Smooth muscle cell (in vitro differentiated cells): ENCODE measurements at regions not wholly inside any gene's neighbourhood (a gene's known extent, or its start where the extent isn't known, plus 50 kb on each side); places are given as distances from the start of the nearest gene placed in this dataset.

ENCODE experiments used
- DNase-seq: peaks from one replicate; lab custom pipeline; 2025; ENCODE audit not compliant: unreplicated experiment; lab: John Stamatoyannopoulos, UW
- H2AFZ ChIP-seq: fragments of 200-600 bp; sonication (generic); 2 replicates; pipeline ENCODE4 v1.6.0; 2016; ENCODE audit warnings: antibody characterized with exemption, low read depth, mild to moderate bottlenecking
- H3F3A ChIP-seq: fragments of 200-600 bp; sonication (generic); 2 replicates; pipeline ENCODE4 v1.6.0; 2017; ENCODE audit warnings: antibody characterized with exemption, low read depth
- H3K27ac ChIP-seq: fragments of 200-600 bp; sonication (generic); 2 replicates; pipeline ENCODE4 v1.5.1; 2016; ENCODE audit warnings: low read depth, mild to moderate bottlenecking
- H3K27me3 ChIP-seq: fragments of 200-600 bp; sonication (generic); 2 replicates; pipeline ENCODE4 v1.6.1; 2016; ENCODE audit warnings: low read depth, mild to moderate bottlenecking
- H3K36me3 ChIP-seq: fragments of 200-600 bp; sonication (generic); 2 replicates; pipeline ENCODE4 v1.5.1; 2016; ENCODE audit warnings: low read depth
- H3K4me1 ChIP-seq: fragments of 200-600 bp; sonication (generic); 2 replicates; pipeline ENCODE4 v1.5.1; 2016; ENCODE audit warnings: low read depth
- H3K4me2 ChIP-seq: fragments of 200-600 bp; sonication (generic); 2 replicates; pipeline ENCODE4 v1.6.0; 2016; ENCODE audit warnings: mild to moderate bottlenecking
- H3K4me3 ChIP-seq: fragments of 200-600 bp; sonication (generic); 2 replicates; pipeline ENCODE4 v1.5.1; 2016; ENCODE audit warnings: mild to moderate bottlenecking
- H3K79me2 ChIP-seq: fragments of 200-600 bp; sonication (generic); 2 replicates; pipeline ENCODE4 v1.6.0; 2016; ENCODE audit warnings: low read depth, mild to moderate bottlenecking
- H3K9ac ChIP-seq: fragments of 200-600 bp; sonication (generic); 2 replicates; pipeline ENCODE4 v1.6.0; 2016; ENCODE audit warnings: low read depth
- H3K9me3 ChIP-seq: fragments of 200-600 bp; sonication (generic); replicated peaks from 2 replicates; pipeline ENCODE4 v1.5.1; 2016; ENCODE audit warnings: low read depth
- H4K20me1 ChIP-seq: fragments of 200-600 bp; sonication (generic); 2 replicates; pipeline ENCODE4 v1.6.0; 2016; ENCODE audit warnings: low read depth
- WGBS: methylation state at CpG from one replicate; pipeline ENCODE4 v1.1.7; 2016; ENCODE audit warnings: low lambda C conversion rate; 5-methylcytosine and 5-hydroxymethylcytosine counted together
- TF ChIP-seq, protein P1 (sequence below): fragments of 200-600 bp; sonication (generic); IDR thresholded peaks from 2 replicates; pipeline ENCODE4 v1.5.1; 2017; ENCODE audit warnings: borderline replicate concordance, mild to moderate bottlenecking, antibody characterized with exemption; ENCODE audit not compliant: insufficient read depth, poor library complexity, severe bottlenecking

DNA sequence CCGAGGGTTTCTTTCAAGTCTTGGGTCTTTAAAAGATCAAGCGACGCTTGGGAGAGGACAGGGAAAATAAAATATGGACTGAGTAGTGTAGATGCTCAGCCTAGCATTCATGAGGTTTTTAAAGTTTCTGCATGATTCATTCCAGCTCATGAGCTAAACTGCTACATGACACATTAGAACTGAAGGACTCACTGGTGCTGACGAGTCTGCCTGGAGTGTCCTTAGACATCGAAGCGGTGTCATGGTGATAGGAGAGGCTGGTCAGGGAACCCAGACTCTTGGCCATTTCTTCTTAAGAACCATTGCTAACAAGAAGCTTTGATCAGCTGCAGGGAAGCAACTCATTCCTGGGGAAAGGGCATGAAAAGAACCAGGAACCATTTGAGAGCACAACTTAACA lies 158.6 kb downstream of the TRIML1 start:
- H3K27ac ChIP-seq, result peak overlapping the region; percentile 82

DNA sequence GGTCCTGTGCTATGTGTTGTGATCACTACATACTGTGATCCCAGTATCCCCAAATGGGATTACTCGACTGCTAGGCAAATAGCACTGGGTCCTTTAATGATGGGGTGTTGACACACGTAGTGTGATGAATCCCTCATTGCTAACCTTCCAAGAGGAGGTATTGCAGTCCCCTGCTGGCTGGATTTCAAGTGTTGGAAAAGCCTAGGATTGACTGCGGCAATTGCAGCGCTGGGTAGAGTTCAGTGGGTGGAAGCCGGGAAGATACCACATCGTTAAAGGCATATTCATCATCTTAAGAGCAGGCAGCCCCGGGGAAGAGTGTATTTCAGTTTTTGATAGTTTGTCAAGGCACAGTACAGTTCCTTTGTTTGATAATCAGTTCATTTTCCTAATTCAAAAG lies 159.9 kb downstream of the TRIML1 start:
- no peaks in the 10 kb centered on the region for H3K4me1 ChIP-seq
- peak overlapping the region; percentile 36 for H2AFZ ChIP-seq
- WGBS, result 39% methylated on average over 7 of the region's 7 CpGs
- TF ChIP-seq, protein P1, sequence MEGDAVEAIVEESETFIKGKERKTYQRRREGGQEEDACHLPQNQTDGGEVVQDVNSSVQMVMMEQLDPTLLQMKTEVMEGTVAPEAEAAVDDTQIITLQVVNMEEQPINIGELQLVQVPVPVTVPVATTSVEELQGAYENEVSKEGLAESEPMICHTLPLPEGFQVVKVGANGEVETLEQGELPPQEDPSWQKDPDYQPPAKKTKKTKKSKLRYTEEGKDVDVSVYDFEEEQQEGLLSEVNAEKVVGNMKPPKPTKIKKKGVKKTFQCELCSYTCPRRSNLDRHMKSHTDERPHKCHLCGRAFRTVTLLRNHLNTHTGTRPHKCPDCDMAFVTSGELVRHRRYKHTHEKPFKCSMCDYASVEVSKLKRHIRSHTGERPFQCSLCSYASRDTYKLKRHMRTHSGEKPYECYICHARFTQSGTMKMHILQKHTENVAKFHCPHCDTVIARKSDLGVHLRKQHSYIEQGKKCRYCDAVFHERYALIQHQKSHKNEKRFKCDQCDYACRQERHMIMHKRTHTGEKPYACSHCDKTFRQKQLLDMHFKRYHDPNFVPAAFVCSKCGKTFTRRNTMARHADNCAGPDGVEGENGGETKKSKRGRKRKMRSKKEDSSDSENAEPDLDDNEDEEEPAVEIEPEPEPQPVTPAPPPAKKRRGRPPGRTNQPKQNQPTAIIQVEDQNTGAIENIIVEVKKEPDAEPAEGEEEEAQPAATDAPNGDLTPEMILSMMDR, result no peak
- H3F3A ChIP-seq, result no peaks in the 10 kb centered on the region
- no peaks in the 10 kb centered on the region for H3K9me3 ChIP-seq
- H3K4me3 ChIP-seq, result no peak overlapping the region
- no peaks in the 10 kb centered on the region for H4K20me1 ChIP-seq
- no peaks in the 10 kb centered on the region for H3K36me3 ChIP-seq
- H3K79me2 ChIP-seq, result no peaks in the 10 kb centered on the region
- H3K27me3 ChIP-seq, result no peaks in the 10 kb centered on the region
- no peak overlapping the region for H3K9ac ChIP-seq
- H3K27ac ChIP-seq, result peak overlapping the region; percentile 46
- no peak for DNase-seq
- H3K4me2 ChIP-seq, result no peak overlapping the region

More for the DNA sequence above, 158.6 kb downstream of the TRIML1 start:
- Histone ChIP-seq H3K27me3 (no peaks in the 10 kb centered on the region), H2AFZ (no peak overlapping the region), H4K20me1 (no peaks in the 10 kb centered on the region), H3F3A (no peaks in the 10 kb centered on the region), H3K9me3 (no peaks in the 10 kb centered on the region), H3K4me1 (no peaks in the 10 kb centered on the region), H3K4me3 (no peak overlapping the region), H3K9ac (peak overlapping the region; percentile 45), H3K4me2 (peak overlapping the region; percentile 66), H3K79me2 (no peaks in the 10 kb centered on the region), H3K36me3 (no peaks in the 10 kb centered on the region)
- no peak for DNase-seq
- 34% methylated on average over 6 of the region's 6 CpGs for WGBS
- TF ChIP-seq, protein P1, result no peak

DNA sequence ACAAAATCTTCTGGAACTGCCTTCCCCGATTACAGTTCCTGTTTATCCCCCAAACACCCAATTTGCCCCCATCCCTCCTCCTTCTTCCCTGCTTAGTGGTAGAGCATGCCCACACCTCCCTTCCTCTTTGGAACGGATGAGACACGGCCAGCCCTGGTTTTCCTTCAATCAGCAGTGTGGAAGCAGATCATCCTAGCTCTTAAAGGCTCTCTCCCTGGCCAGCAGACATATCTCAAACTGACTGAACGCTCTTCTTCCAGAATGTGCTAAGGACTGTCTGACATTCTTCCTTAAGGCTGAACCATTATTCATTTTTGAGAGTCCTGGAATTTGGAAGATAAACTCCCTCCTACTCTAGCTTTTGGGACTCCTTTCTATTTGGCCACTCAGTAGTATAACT lies 161.1 kb downstream of the TRIML1 start:
- Histone ChIP-seq H3K9ac (no peak overlapping the region), H2AFZ (no peak overlapping the region), H3F3A (no peaks in the 10 kb centered on the region), H3K27me3 (no peaks in the 10 kb centered on the region), H3K36me3 (no peaks in the 10 kb centered on the region), H3K9me3 (no peaks in the 10 kb centered on the region), H4K20me1 (no peaks in the 10 kb centered on the region), H3K4me1 (no peaks in the 10 kb centered on the region), H3K4me2 (peak overlapping the region; percentile 0), H3K79me2 (no peaks in the 10 kb centered on the region), H3K27ac (peak overlapping the region; percentile 19), H3K4me3 (no peak overlapping the region)
- DNase-seq, result no peak
- TF ChIP-seq, protein P1, result no peak
- 32% methylated on average over 4 of the region's 4 CpGs for WGBS

DNA sequence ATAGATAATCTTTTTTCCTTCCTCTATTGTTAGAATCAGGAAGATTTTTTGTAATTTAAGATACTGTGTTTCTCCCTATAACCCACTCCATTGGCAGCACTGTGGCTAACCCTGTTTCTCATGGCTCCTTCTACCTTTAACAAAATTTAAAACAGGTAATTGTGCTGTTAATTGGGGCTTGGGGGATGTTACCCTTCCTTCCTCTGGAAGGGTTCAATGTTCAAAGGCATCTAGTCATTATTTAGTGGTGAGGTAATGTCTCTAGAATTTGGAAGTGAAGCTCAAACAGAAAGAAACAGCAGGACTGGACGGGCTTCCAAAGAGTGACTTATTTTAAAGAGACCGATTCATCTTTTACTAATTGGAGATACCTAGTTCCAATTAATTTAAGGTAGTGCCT lies 166.4 kb downstream of the TRIML1 start:
- Histone ChIP-seq H4K20me1 (no peaks in the 10 kb centered on the region), H3K36me3 (no peaks in the 10 kb centered on the region), H2AFZ (no peak overlapping the region), H3K79me2 (no peaks in the 10 kb centered on the region), H3F3A (no peaks in the 10 kb centered on the region), H3K9me3 (no peaks in the 10 kb centered on the region), H3K4me3 (no peak overlapping the region), H3K4me1 (no peaks in the 10 kb centered on the region), H3K27me3 (no peaks in the 10 kb centered on the region), H3K27ac (no peak overlapping the region), H3K9ac (no peak overlapping the region), H3K4me2 (no peak overlapping the region)
- TF ChIP-seq, protein P1, result no peak
- 62% methylated on average over 2 of the region's 2 CpGs for WGBS
- DNase-seq, result no peak
